ENCODE measurements at regions not wholly inside any gene's neighbourhood (a gene's known extent, or its start where the extent isn't known, plus 50 kb on each side); places are given as distances from the start of the nearest gene placed in this dataset.

DNA sequence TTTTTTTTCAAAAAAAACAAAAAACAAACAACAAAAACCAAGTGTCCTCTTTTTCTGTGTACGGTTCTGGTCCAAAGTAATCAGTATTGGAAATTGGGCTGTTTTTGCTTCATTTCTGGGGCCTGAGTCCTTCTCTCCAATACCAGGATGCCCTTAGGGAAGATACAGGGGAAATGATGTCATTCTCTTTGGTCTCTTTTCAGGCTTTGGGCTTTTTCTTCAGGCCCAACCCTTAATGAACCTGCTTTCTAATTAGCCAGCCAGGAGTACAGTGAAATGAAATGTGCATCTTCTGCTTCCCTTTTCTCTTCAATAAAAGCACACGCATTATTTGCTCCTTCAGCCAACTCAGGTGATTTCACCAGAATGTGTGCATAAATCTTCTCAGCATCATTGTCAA lies 52.6 kb upstream of the RBPJ start:
- no peaks in the 10 kb centered on the region for H3K4me1 ChIP-seq (ENCODE audit: insufficient read depth, low read length, severe bottlenecking)
- H3K9me3 ChIP-seq (ENCODE audit: low read length) = no peaks in the 10 kb centered on the region
- no peaks in the 10 kb centered on the region for H3K36me3 ChIP-seq (ENCODE audit: insufficient read depth, low read length)
- H3K27me3 ChIP-seq (ENCODE audit: insufficient read depth, low read length) = no peaks in the 10 kb centered on the region
- H3K9ac ChIP-seq (ENCODE audit: low read length) = no peak overlapping the region
- H3K79me2 ChIP-seq (ENCODE audit: insufficient read depth, low read length) = no peaks in the 10 kb centered on the region
- no peaks in the 10 kb centered on the region for H4K20me1 ChIP-seq (ENCODE audit: insufficient read depth, low read length)
- no peak overlapping the region for H3K4me2 ChIP-seq (ENCODE audit: low read length)
- no peak overlapping the region for H3K27ac ChIP-seq (ENCODE audit: low read depth, low read length, poor library complexity, severe bottlenecking)
- no peak overlapping the region for H2AFZ ChIP-seq (ENCODE audit: low read length)
- no peak overlapping the region for H3K4me3 ChIP-seq (ENCODE audit: low read depth, low read length, poor library complexity, severe bottlenecking)
- H3K9me2 ChIP-seq (ENCODE audit: low read depth, low read length) = no peaks in the 10 kb centered on the region
- TF ChIP-seq, protein P1, sequence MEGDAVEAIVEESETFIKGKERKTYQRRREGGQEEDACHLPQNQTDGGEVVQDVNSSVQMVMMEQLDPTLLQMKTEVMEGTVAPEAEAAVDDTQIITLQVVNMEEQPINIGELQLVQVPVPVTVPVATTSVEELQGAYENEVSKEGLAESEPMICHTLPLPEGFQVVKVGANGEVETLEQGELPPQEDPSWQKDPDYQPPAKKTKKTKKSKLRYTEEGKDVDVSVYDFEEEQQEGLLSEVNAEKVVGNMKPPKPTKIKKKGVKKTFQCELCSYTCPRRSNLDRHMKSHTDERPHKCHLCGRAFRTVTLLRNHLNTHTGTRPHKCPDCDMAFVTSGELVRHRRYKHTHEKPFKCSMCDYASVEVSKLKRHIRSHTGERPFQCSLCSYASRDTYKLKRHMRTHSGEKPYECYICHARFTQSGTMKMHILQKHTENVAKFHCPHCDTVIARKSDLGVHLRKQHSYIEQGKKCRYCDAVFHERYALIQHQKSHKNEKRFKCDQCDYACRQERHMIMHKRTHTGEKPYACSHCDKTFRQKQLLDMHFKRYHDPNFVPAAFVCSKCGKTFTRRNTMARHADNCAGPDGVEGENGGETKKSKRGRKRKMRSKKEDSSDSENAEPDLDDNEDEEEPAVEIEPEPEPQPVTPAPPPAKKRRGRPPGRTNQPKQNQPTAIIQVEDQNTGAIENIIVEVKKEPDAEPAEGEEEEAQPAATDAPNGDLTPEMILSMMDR (IDR thresholded peaks at IDR 0.05; ENCODE audit: low read length) = no peak
- no peak for TF ChIP-seq EZH2 (IDR thresholded peaks at IDR 0.05; ENCODE audit: borderline replicate concordance, low read length)
- H3F3A ChIP-seq (ENCODE audit: insufficient read depth, low read length) = no peaks in the 10 kb centered on the region

DNA sequence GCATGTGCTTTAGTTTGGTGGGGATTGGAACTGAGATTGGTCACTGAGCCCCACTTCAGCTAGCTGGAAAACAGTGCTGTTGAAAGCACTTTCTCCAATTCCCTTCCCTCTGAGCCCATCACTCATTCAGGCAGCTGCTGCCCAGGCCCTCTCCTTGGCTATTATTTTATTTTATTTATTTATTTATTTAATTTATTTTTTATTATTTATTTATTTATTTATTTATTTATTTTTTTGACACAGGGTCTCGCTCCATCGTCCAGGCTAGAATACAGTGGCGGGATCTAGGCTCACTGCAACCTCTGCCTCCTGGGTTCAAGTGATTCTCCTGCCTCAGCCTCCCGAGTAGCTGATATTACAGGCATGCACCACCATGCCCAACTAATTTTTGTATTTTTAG lies 51.8 kb upstream of the RBPJ start:
- no peaks in the 10 kb centered on the region for H3K79me2 ChIP-seq (ENCODE audit: insufficient read depth, low read length)
- H3K27ac ChIP-seq (ENCODE audit: low read depth, low read length, poor library complexity, severe bottlenecking) = no peak overlapping the region
- no peaks in the 10 kb centered on the region for H4K20me1 ChIP-seq (ENCODE audit: insufficient read depth, low read length)
- TF ChIP-seq, protein P1 (IDR thresholded peaks at IDR 0.05; ENCODE audit: low read length) = no peak
- no peak for TF ChIP-seq EZH2 (IDR thresholded peaks at IDR 0.05; ENCODE audit: borderline replicate concordance, low read length)
- H3F3A ChIP-seq (ENCODE audit: insufficient read depth, low read length) = no peaks in the 10 kb centered on the region
- no peaks in the 10 kb centered on the region for H3K4me1 ChIP-seq (ENCODE audit: insufficient read depth, low read length, severe bottlenecking)
- H3K4me3 ChIP-seq (ENCODE audit: low read depth, low read length, poor library complexity, severe bottlenecking) = no peak overlapping the region
- H3K9ac ChIP-seq (ENCODE audit: low read length) = no peak overlapping the region
- H3K9me3 ChIP-seq (ENCODE audit: low read length) = no peaks in the 10 kb centered on the region
- no peak overlapping the region for H2AFZ ChIP-seq (ENCODE audit: low read length)
- no peak overlapping the region for H3K4me2 ChIP-seq (ENCODE audit: low read length)
- no peaks in the 10 kb centered on the region for H3K9me2 ChIP-seq (ENCODE audit: low read depth, low read length)
- H3K36me3 ChIP-seq (ENCODE audit: insufficient read depth, low read length) = no peaks in the 10 kb centered on the region
- no peaks in the 10 kb centered on the region for H3K27me3 ChIP-seq (ENCODE audit: insufficient read depth, low read length)

Data from OCI-LY1 (cell line).